ENCODE measurements at regions not wholly inside any gene's neighbourhood (a gene's known extent, or its start where the extent isn't known, plus 50 kb on each side); places are given as distances from the start of the nearest gene placed in this dataset.

DNA sequence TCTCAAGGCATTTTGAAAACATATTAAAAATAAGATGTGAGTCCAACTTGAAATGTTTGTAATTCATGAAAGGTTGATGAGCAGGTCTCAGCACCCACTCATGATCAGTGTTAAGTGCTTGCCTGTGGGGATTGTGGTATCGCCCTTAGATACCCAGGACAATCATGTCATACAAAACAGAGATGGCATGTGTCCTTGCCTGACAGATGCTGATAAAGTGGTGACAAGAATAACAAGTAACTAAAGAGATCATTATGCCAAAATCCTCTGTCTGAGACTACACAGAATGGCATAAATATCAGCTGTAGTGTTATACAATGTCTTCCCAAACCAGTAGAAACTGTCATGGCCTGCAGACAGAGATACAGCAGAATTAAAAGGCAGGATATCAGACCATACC is 930.3 kb downstream of the SUCLG1 start:
- TF ChIP-seq CTCF (conservative IDR thresholded peaks at IDR 0.05; ENCODE audit: low read depth, low read length): no peak
- no peak for TF ChIP-seq EZH2 (IDR thresholded peaks at IDR 0.05; ENCODE audit: borderline replicate concordance, low read depth, low read length, poor library complexity, severe bottlenecking)

Measured in A673 (cell line).